GM21786 (cell line): ENCODE measurements at regions not wholly inside any gene's neighbourhood (a gene's known extent, or its start where the extent isn't known, plus 50 kb on each side); places are given as distances from the start of the nearest gene placed in this dataset.
"Not testable (repeated sequence)": the region's sequence is repeated elsewhere in the genome, so short reads cannot be mapped to it uniquely, and the experiment has no call there.

Source experiments
- ATAC-seq: cut with Tn5 transposase; IDR thresholded peaks from one replicate; pipeline ENCODE4 v1.9.1; 2021; ENCODE audit not compliant: unreplicated experiment

GRCh38 chr3:69688400-69688799, 50.9 kb upstream of the MITF start:
- ATAC-seq, result no peak

GRCh38 chr3:69687641-69688040, 51.6 kb upstream of the MITF start:
- no peak for ATAC-seq

DNA sequence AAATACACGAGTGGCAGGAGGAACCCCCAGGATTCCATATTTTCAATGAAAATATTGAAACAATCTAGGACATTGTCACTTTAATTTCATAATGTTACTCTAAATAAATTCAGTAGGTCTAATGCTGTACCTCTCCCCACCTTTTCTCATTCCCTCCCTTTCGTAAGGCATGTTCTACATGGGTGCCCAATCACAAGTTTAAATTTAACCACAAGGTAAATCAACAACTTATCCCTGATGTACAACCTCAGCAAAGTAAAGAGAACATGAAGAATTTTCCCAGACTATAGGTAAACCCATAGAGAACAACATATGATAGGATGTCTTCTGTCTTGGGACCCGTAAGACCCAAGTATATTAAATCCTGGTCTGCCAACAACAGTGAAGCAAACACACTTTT, 53.2 kb upstream of the MITF start:
- ATAC-seq, result no peak

DNA sequence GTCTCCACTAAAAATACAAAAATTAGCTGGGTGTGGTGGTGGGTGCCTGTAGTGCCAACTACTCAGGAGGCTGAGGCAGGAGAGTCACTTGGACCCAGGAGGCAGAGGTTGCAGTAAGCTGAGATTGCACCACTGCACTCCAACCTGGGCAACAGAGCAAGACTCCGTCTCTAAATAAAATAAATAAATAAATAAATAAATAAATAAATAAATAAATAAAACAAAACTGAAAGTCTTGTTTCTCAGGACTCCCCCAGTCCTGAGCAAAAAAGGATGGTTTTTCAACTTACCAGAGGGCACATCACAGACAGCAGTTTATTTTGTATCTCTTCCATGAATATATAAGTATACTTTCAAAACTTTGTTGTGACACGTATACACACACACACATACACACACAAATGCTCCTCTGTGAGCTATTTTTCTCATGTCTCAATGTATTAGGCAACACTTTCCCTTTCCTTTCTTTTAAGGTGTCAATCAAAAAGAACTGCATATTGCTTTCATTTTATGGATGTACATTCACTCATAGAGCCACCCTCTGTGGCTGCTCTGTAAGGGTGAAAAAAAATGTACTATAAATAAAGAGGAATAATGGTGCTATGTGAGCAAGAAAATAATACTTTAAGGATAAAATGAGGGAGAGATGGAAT, 54.8 kb upstream of the MITF start:
- no peak for ATAC-seq

GRCh38 chr3:69683082-69683806, 56.0 kb upstream of the MITF start:
- ATAC-seq, result no peak

GRCh38 chr3:69677456-69677855, 61.8 kb upstream of the MITF start:
- not testable (repeated sequence) for ATAC-seq

- ATAC-seq, result no peak
Observed at GRCh38 chr3:69675786-69676530, 63.3 kb upstream of the MITF start.

DNA sequence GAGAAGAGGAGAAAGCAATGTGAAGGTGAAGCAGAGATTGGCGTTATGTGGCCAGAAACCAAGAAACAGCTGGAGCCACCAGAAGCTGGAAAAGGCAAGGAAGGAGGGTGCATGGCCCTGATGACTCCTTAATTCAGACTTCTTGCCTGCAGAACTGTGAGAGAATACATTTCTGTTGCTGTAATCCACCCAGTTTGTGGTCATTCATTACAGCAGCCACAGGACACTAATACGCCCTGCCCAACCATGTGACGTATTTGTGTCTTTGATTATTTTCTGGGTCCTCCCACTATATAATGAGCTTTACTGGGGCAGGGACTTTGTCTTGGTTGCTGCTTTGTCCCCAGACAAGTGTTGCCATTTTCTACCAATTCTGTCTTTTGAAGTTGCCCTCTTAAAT, 64.5 kb upstream of the MITF start:
- no peak for ATAC-seq

DNA sequence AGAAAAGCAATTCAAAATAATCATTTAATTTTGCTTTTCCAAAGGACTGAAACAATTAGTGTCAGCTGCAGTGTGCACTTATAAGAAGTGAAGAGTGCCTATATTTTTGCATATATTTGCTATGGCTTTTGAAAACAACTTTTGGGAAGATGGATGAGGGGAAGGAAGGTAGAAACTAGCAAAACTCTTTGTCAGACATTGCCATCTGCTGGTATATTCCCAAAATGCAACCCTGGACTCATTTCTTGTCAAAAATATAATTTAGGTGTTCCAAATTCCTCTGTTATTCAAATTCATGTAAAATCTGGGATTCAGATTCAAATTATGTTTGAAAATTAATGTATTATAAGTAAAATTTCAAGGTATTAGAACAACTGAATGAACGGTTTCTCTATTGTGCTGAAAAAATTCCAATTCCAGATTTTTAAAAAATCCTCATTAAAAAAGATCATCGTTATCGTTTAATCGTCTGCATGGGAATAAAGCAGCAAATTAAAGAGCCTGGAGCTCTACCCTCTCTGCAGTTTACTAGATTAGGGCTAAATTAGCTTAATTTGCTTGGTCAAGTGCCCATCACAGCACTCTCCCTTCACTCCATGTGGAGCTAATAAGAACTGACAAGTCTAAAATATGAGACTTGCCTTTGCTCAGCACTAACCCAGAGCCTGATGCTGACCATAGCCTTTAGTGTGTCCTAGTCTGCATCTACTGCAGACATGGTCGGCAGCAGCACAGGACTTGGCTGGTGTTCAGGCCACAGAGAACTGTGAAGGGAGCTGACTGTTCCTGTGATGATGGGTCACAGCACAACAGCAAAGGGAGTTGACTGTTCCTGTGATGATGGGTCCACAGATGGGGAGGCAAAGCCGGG, 67.9 kb upstream of the MITF start:
- ATAC-seq, result no peak

- ATAC-seq, result no peak
Observed at GRCh38 chr3:69669070-69669469, 70.2 kb upstream of the MITF start.

DNA sequence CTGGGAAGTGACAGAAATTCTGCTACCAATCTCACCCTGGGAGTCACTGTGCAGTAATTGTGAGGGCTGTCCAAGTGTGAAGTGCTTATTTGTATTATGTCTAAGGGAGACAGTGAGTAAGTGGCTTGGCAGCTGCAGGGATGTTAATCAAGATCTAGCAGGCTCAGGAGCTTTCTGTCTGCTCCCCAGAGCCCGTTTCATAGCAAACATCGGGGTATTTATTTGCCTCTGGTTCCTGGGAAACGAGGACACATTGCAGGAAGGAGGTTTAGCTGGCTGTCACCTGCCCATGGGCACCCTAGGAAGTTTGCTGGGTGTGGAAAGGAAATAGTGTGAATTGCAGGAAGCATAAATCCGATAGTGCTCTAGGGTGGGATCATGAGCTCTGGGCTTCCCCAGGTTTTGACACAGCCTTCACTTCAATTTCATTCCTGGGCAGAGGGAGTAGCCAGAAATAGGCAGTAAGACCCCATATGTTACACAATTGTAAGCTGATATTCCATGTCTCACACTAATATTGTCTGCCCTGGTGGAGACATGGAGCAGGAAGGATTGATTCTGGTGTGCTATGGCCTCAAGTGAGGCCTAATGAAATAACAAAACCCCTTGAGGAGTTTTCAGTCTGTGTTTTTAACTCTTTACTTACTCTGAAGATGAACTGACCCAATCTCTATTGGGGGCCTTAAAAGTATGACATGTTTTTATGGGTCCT, 74.1 kb upstream of the MITF start:
- ATAC-seq, result no peak

- ATAC-seq, result no peak
Observed at GRCh38 chr3:69660631-69661030, 78.6 kb upstream of the MITF start.

GRCh38 chr3:69659180-69659910, 79.9 kb upstream of the MITF start:
- ATAC-seq, result no peak

DNA sequence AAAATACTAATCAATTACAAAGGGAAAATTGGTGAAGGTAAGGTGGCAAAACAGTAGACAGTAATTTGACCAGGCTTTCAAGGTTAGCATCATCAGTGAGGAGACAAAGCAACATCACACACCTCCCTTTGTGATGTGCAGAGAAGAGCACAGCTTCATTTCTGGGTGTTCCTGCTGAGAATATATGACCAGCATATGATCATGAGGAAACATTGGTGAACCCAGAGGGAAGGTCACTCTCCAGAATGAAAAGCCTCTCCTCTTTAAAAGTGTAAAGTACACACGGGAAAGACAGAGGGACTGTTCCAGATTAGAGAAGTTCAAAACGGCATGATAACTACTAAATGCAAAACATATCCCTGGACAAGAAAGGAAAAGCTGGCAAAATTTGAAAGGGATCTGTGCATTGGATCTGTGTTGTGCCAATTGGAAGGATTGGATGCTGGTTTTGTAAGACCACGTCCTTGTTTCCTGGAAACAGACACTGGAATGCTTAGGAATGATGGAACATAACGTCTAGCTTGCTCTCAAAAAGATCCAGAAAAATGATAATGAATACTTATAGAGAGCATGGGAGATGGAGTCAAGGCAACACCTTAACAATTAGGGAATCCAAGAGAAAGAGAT, 80.6 kb upstream of the MITF start:
- no peak for ATAC-seq

GRCh38 chr3:69657030-69657429, 82.2 kb upstream of the MITF start:
- not testable (repeated sequence) for ATAC-seq

DNA sequence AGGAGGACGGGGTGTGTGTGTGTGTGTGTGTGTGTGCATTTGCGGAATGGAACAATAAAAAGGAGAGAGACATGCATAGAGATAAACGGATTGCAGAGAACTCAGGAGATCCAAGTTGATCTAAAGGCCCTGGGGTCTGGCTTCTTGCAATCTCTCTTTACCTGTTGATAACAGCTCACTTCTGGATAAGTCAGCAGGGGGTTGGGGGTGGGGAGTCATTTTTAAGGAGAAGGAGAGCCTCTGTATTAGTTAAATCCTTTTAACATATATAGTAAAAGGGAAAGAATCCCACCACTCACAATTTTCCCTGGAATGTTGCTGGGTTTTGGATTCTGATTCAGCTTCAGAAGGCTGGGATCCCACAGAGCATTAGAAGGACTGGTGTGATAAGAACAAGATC, 87.5 kb upstream of the MITF start:
- ATAC-seq, result no peak

DNA sequence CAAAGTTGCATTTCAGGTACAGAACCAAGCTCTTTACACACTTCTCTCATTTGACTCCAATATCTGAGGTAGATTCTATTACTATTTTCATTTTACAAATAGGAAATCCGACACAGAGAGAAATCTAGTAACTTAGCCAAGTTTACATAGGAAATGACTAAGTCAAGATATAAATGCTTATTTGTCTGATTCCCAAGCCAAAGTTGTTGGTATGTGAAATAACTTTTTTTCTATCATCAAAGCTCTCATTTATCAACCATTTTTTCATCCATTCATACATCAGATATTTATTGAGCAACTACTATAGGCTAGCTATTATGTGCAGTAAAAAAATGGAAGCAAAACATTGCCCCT, 89.2 kb upstream of the MITF start:
- no peak for ATAC-seq

GRCh38 chr3:69649120-69650065, 89.9 kb upstream of the MITF start:
- no peak for ATAC-seq
